ENCODE measurements at regions not wholly inside any gene's neighbourhood (a gene's known extent, or its start where the extent isn't known, plus 50 kb on each side); places are given as distances from the start of the nearest gene placed in this dataset.

DNA sequence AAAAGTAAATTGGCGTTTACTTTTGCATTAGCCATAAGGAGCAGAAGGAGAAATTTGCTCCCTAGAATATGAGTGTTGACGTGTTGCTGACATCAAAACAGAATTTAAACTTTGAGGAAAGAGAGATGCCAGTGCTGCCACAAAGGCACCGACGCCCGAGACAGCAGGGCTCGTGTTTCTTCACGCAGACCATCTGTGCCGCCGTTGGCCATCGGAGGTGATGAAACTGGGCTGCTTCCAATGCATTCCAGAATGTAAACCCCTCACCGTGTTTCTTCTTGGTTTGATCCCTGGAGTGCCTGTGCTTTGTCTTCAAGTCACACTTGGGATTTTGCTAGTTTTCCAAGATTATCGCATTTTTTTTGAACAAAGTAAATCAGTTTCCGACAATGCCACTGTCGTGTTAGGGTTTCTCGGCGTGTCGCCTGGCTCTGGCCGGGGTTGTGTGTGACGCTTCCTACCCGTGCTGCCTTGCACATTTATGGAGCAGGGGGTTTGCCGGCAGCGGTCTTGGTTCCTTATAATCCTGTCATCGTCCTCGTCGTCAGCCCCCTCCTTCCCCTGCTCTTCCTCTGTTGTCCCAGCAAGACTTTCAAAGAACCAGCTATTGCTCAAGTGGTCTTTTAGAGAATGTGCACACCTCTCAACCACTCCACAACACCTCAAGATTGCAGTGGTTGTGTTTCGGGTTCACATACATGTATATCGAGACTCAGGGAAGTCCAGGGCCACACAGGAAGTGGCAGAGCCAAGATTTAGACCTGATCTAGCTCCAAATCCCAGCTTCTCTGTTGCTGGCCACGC lies 103.9 kb downstream of the METRNL start:
- 90 to 91% methylated on average over 28 of the region's 28 CpGs for WGBS, 2 donors
- Histone ChIP-seq H3K36me3 (no peaks in the 10 kb centered on the region), H3K4me1 (peaks cover 16 to 25% of the 10 kb centered on the region in 2 donors), H3K9me3 (no peaks in the 10 kb centered on the region), H3K27ac (no peak overlapping the region), H3K27me3 (no peaks in the 10 kb centered on the region), H3K4me3 (replicated peaks in 1 of 3) (no peak overlapping the region)
- intact Hi-C loops (cut with DNase I): no loop called here
- no peak for DNase-seq
- TF ChIP-seq, protein P1, sequence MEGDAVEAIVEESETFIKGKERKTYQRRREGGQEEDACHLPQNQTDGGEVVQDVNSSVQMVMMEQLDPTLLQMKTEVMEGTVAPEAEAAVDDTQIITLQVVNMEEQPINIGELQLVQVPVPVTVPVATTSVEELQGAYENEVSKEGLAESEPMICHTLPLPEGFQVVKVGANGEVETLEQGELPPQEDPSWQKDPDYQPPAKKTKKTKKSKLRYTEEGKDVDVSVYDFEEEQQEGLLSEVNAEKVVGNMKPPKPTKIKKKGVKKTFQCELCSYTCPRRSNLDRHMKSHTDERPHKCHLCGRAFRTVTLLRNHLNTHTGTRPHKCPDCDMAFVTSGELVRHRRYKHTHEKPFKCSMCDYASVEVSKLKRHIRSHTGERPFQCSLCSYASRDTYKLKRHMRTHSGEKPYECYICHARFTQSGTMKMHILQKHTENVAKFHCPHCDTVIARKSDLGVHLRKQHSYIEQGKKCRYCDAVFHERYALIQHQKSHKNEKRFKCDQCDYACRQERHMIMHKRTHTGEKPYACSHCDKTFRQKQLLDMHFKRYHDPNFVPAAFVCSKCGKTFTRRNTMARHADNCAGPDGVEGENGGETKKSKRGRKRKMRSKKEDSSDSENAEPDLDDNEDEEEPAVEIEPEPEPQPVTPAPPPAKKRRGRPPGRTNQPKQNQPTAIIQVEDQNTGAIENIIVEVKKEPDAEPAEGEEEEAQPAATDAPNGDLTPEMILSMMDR (IDR thresholded peaks at IDR 0.05): no peak
- TF ChIP-seq POLR2A (IDR thresholded peaks at IDR 0.05): no peak

- intact Hi-C loops (cut with DNase I): no loop called here
- H3K9me3 ChIP-seq: no peaks in the 10 kb centered on the region
- no peaks in the 10 kb centered on the region for H3K27me3 ChIP-seq
- no peak for TF ChIP-seq POLR2A (IDR thresholded peaks at IDR 0.05)
- TF ChIP-seq, protein P1 (IDR thresholded peaks at IDR 0.05): no peak
- H3K27ac ChIP-seq: peak overlapping the region in 1 of 3 donors; percentile 33
- DNase-seq: no peak
- WGBS, 2 donors: 80 to 83% methylated on average over 15 of the region's 15 CpGs
- H3K4me1 ChIP-seq: peaks cover 12 to 18% of the 10 kb centered on the region in 2 donors
- H3K4me3 ChIP-seq (replicated peaks in 1 of 3): no peak overlapping the region
- no peaks in the 10 kb centered on the region for H3K36me3 ChIP-seq
Measured at GRCh38 chr17:83183951-83184506, 104.6 kb downstream of the METRNL start.

DNA sequence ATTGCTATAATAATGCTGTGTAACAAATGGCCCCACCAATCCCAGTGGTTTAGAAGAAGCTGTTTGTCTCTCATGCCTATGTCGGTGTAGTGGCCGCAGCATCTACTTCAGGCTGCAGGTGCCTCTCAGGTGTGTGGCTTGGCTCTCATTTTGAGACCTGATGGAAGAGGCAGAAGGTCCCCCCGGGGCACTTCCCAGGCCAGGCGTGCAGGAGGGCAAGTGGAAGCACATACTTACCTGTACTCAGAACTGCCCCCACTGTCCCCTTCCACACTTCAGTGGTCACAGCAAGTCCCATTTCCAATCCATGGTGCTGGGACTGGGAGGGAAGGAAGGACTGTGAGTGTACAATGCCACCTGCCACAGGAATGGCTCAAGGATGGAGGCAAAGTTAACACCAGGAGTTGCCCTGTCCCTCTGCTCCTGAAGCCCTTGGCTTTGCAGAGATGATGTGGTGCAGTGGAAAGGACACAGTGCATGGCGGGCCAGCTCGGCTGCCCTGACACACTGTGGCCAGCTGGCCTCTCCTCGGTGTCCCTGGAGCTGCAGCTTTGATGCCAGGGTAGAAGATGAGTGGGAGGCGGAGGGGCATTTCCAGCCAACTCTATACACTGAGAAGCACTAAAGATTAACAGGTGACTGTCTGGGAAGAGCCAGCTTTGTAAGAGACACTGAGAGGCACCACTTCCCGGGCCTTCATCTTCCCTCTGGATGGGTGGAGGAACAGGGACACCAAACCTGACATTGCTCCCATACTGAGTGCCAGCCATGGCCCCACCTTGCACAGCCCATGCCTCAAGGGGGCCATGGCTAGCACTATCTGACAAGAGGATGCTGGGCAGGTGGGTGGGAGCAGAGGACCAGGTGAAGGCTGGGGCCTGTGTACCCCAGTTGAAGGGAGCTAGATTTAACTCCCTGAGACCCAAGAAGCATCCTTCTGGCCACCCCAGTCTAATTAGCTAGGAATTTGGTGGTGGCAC lies 105.9 kb downstream of the METRNL start:
- Histone ChIP-seq H3K27ac (no peak overlapping the region), H3K9me3 (no peaks in the 10 kb centered on the region), H3K36me3 (no peaks in the 10 kb centered on the region), H3K4me3 (replicated peaks in 1 of 3) (no peak overlapping the region), H3K4me1 (peaks cover 12 to 19% of the 10 kb centered on the region in 2 donors), H3K27me3 (no peaks in the 10 kb centered on the region)
- 77 to 85% methylated on average over 9 of the region's 9 CpGs for WGBS, 2 donors
- TF ChIP-seq, protein P1 (IDR thresholded peaks at IDR 0.05): no peak
- no peak for TF ChIP-seq POLR2A (IDR thresholded peaks at IDR 0.05)
- DNase-seq: no peak
- intact Hi-C loops (cut with DNase I): no loop called here

DNA sequence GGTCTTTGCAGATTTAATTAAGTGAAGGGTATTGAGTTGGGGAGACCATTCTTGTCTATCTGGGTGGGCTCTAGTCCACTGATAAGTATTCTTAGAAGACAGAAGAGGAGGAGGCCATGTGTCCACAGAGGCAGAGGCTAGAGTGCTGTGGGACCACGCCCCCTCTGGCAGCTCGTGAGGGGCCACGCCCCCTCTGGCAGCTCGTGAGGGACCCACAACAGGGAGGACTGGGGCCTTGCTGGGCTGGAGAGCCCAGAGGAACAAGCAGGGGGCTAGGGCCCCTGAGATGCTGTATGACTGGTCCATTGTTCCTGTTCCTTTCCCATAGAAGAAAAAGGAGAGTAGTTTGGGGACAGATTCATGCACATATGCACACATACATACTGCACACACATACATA lies 106.8 kb downstream of the METRNL start:
- no peak for DNase-seq
- Histone ChIP-seq H3K36me3 (no peaks in the 10 kb centered on the region), H3K4me3 (replicated peaks in 1 of 3) (no peak overlapping the region), H3K4me1 (peaks cover 19 to 23% of the 10 kb centered on the region in 2 donors), H3K27me3 (no peaks in the 10 kb centered on the region), H3K9me3 (no peaks in the 10 kb centered on the region), H3K27ac (no peak overlapping the region)
- 38 to 43% methylated on average over 4 of the region's 4 CpGs for WGBS, 2 donors
- intact Hi-C loops (cut with DNase I): no loop called here
- TF ChIP-seq, protein P1 (IDR thresholded peaks at IDR 0.05): no peak
- TF ChIP-seq POLR2A (IDR thresholded peaks at IDR 0.05): no peak
